NCI-H82 (cell line): ENCODE measurements at regions not wholly inside any gene's neighbourhood (a gene's known extent, or its start where the extent isn't known, plus 50 kb on each side); places are given as distances from the start of the nearest gene placed in this dataset.

ENCODE experiments used
- DNase-seq: peaks from one replicate; lab custom pipeline; 2025; lab: John Stamatoyannopoulos, UW

- peak; percentile 86 for DNase-seq
Observed at GRCh38 chr15:70264014-70264582, 166.4 kb upstream of the TLE3 start.

- DNase-seq = no peak
Observed at GRCh38 chr15:70262591-70263274, 165.0 kb upstream of the TLE3 start.

- DNase-seq = no peak
Observed at GRCh38 chr15:70262171-70262570, 164.5 kb upstream of the TLE3 start.

- no peak for DNase-seq
Observed at GRCh38 chr15:70261083-70261482, 163.4 kb upstream of the TLE3 start.

GRCh38 chr15:70260580-70260979, 162.9 kb upstream of the TLE3 start:
- no peak for DNase-seq

- peak; percentile 68 for DNase-seq
Observed at GRCh38 chr15:70259640-70260508, 162.2 kb upstream of the TLE3 start.

- no peak for DNase-seq
Observed at GRCh38 chr15:70259028-70259424, 161.3 kb upstream of the TLE3 start.

GRCh38 chr15:70258369-70259027, 160.8 kb upstream of the TLE3 start:
- no peak for DNase-seq

GRCh38 chr15:70257573-70258248, 160.0 kb upstream of the TLE3 start:
- no peak for DNase-seq

- no peak for DNase-seq
Observed at GRCh38 chr15:70257047-70257446, 159.3 kb upstream of the TLE3 start.

- no peak for DNase-seq
Observed at GRCh38 chr15:70254311-70254869, 156.7 kb upstream of the TLE3 start.

GRCh38 chr15:70253461-70254156, 155.9 kb upstream of the TLE3 start:
- no peak for DNase-seq

- DNase-seq = no peak
Observed at GRCh38 chr15:70252951-70253320, 155.2 kb upstream of the TLE3 start.

- DNase-seq = no peak
Observed at GRCh38 chr15:70252056-70252950, 154.6 kb upstream of the TLE3 start.

- DNase-seq = no peak
Observed at GRCh38 chr15:70251246-70251990, 153.7 kb upstream of the TLE3 start.

GRCh38 chr15:70250208-70251201, 152.8 kb upstream of the TLE3 start:
- peak; percentile 63 for DNase-seq

- DNase-seq = no peak
Observed at GRCh38 chr15:70249616-70250015, 151.9 kb upstream of the TLE3 start.
